Endothelial cell of umbilical vein (primary cell): ENCODE measurements at regions not wholly inside any gene's neighbourhood (a gene's known extent, or its start where the extent isn't known, plus 50 kb on each side); places are given as distances from the start of the nearest gene placed in this dataset.

Experiments
- BruUV-seq: library from RNA; stranded (reverse); fragments of 400-500 nt; replicated peaks from 2 replicates; lab custom pipeline; 2021; lab: Mats Ljungman, UMichigan
- CTCF ChIA-PET: fragments of 300-600, 350-600 bp; sonication (Branson Sonifier 250); formaldehyde crosslinking; loops from one replicate; lab custom pipeline; 2021; ENCODE audit warnings: antibody characterized with exemption, inconsistent platforms; lab: Charles Lee
- POLR2A ChIA-PET: fragments of 300-600, 350-600 bp; sonication (Branson Sonifier 250); formaldehyde crosslinking; loops from one replicate; lab custom pipeline; 2021; ENCODE audit warnings: antibody characterized with exemption, inconsistent platforms; lab: Charles Lee
- DNase-seq: peaks from one replicate; pipeline ENCODE4 v3.0.0-alpha.2; 2011; ENCODE audit warnings: low read depth, low spot score
- FAIRE-seq: peaks from 2 replicates; lab custom pipeline; 2011; peaks lifted over from hg19 to GRCh38; lab: Jason Lieb, UNC
- H2AFZ ChIP-seq: 2 replicates; pipeline ENCODE4 v1.6.0; 2012; ENCODE audit warnings: low read depth, low read length, control low read depth, inconsistent platforms
- H3K27ac ChIP-seq: 2 replicates; pipeline ENCODE4 v1.5.1; 2011; ENCODE audit warnings: low read depth, mild to moderate bottlenecking, control low read depth, low read length, moderate library complexity; ENCODE audit not compliant: insufficient read depth
- H3K27me3 ChIP-seq, 2 experiments: 2 replicates each; pipeline versions ENCODE4 v1.6.0 to v1.6.1; 2011; ENCODE audit warnings: low read length in 2 of 2, mixed read lengths in 1 of 2; ENCODE audit not compliant: control insufficient read depth in 2 of 2, insufficient read depth in 2 of 2
- H3K36me3 ChIP-seq, 2 experiments: 2 replicates in 1 of 2; 3 replicates in 1 of 2; pipeline ENCODE4 v1.5.1; 2011; ENCODE audit warnings: low read length in 2 of 2, mild to moderate bottlenecking in 1 of 2, moderate library complexity in 1 of 2; ENCODE audit not compliant: control insufficient read depth in 2 of 2, insufficient read depth in 2 of 2; ENCODE audit errors: extremely low read depth in 1 of 2
- H3K4me1 ChIP-seq: 3 replicates; pipeline ENCODE4 v1.5.1; 2011; ENCODE audit warnings: mild to moderate bottlenecking, low read length; ENCODE audit not compliant: control insufficient read depth, insufficient read depth; ENCODE audit errors: extremely low read depth
- H3K4me2 ChIP-seq: 2 replicates; pipeline ENCODE4 v1.6.1; 2011; ENCODE audit warnings: low read length, control low read depth, mixed read lengths; ENCODE audit not compliant: insufficient read depth
- H3K4me3 ChIP-seq, 3 experiments: fragments of 200-600 bp in 1 of 3; sonication (generic), shearing (Covaris generic) in 1 of 3; replicated peaks in 1 of 3; 2 replicates each; pipeline ENCODE4 v1.5.1; 2011 to 2016; ENCODE audit warnings: control low read depth in 3 of 3, low read length in 3 of 3, mild to moderate bottlenecking in 2 of 3, inconsistent platforms in 1 of 3, low read depth in 1 of 3, moderate library complexity in 1 of 3; ENCODE audit not compliant: insufficient read depth in 1 of 3
- H3K79me2 ChIP-seq: 2 replicates; pipeline ENCODE4 v1.6.0; 2012; ENCODE audit warnings: low read length, inconsistent platforms; ENCODE audit not compliant: control insufficient read depth, insufficient read depth
- H3K9ac ChIP-seq: replicated peaks from 2 replicates; pipeline ENCODE3; 2011; ENCODE audit warnings: low read length, control low read depth; ENCODE audit not compliant: insufficient read depth; ENCODE audit errors: extremely low read depth
- H3K9me1 ChIP-seq: replicated peaks from 3 replicates; pipeline ENCODE4 v1.6.0; 2011; ENCODE audit warnings: mild to moderate bottlenecking, low read length; ENCODE audit not compliant: control insufficient read depth, insufficient read depth; ENCODE audit errors: extremely low read depth
- H3K9me3 ChIP-seq: replicated peaks from 2 replicates; pipeline ENCODE4 v1.5.1; 2012; ENCODE audit warnings: low read length, inconsistent platforms; ENCODE audit not compliant: control insufficient read depth, insufficient read depth
- H4K20me1 ChIP-seq: replicated peaks from 2 replicates; pipeline ENCODE3; 2011; ENCODE audit warnings: mild to moderate bottlenecking, low read length; ENCODE audit not compliant: control insufficient read depth, insufficient read depth; ENCODE audit errors: extremely low read depth
- EZH2 ChIP-seq: IDR thresholded peaks from 2 replicates; pipeline ENCODE4 v1.6.1; 2012; ENCODE audit warnings: borderline replicate concordance, low read depth, mild to moderate bottlenecking, moderate library complexity, low read length, inconsistent platforms; ENCODE audit not compliant: severe bottlenecking
- FOS ChIP-seq: IDR thresholded peaks from 2 replicates; pipeline ENCODE4 v1.6.1; 2011; ENCODE audit warnings: mild to moderate bottlenecking, low read length, moderate library complexity, borderline replicate concordance; ENCODE audit not compliant: insufficient read depth
- GATA2 ChIP-seq: IDR thresholded peaks from 2 replicates; pipeline ENCODE4 v1.7.0; 2011; ENCODE audit warnings: low read depth, mild to moderate bottlenecking, moderate library complexity, mixed read lengths, low read length; ENCODE audit not compliant: insufficient read length, insufficient read depth
- JUN ChIP-seq: IDR thresholded peaks from 2 replicates; pipeline ENCODE4 v1.6.1; 2011; ENCODE audit warnings: borderline replicate concordance, low read depth; ENCODE audit not compliant: insufficient read length, insufficient read depth
- MYC ChIP-seq: IDR thresholded peaks from one replicate; pipeline ENCODE4 v1.6.1; 2011; ENCODE audit warnings: mild to moderate bottlenecking, low read depth, low read length
- POLR2A ChIP-seq: IDR thresholded peaks from 2 replicates; pipeline ENCODE4 v1.6.1; 2012; ENCODE audit warnings: low read depth, mild to moderate bottlenecking, control low read depth, low read length
- POLR2AphosphoS5 ChIP-seq: IDR thresholded peaks from 2 replicates; pipeline ENCODE4 v1.6.1; 2012; ENCODE audit warnings: low read depth, mild to moderate bottlenecking, control low read depth, low read length, moderate library complexity; ENCODE audit not compliant: insufficient read depth
- dilution Hi-C: fragments of 300-500 bp; cut with MboI; formaldehyde crosslinking; loops from one replicate; pipeline ENCODE4 v1.15.0; 2019; ENCODE audit warnings: low sequenced_read_pairs; ENCODE audit not compliant: extremely low pct_ligation_motif_present
- intact Hi-C: fragments of 100-400 bp; cut with micrococcal nuclease; formaldehyde crosslinking; loops from one replicate; pipeline ENCODE4 v1.10.0; 2022
- TF ChIP-seq, protein P1 (sequence below): IDR thresholded peaks from 2 replicates; pipeline ENCODE4 v1.6.1; 2011; ENCODE audit not compliant: insufficient read depth, insufficient read length
- TF ChIP-seq, protein P2 (sequence below), 2 donors: IDR thresholded peaks; 1 replicate in 1 of 2; 2 replicates in 1 of 2; pipeline ENCODE4 v1.5.1; 2011; ENCODE audit warnings: low read length in 2 of 2, mild to moderate bottlenecking in 2 of 2, moderate library complexity in 2 of 2, control low read depth in 1 of 2, inconsistent platforms in 1 of 2, low read depth in 1 of 2; ENCODE audit not compliant: insufficient read depth in 1 of 2; ENCODE audit errors: extremely low read depth in 1 of 2

DNA sequence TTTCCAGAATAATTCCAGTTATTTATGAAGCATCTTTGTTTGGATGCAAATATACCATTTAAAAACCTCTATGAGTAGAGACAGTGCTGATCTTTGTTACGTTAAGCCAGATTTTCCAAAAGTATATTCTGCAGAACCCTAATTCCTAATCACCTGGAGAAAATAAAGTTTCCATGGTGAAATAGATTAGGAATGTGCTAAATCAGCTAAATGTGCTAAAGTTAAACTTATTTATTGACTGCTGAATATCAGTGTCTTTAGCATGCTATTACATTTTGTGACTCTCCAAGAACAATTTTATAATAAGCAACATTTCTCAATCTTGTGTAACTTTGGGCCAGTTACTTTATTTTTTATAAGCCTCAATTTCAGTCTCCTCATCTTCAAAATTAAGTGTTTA is 196.3 kb upstream of the NFIA start:
- Histone ChIP-seq H3K36me3 (no peaks in the 10 kb centered on the region), H4K20me1 (no peaks in the 10 kb centered on the region), H3K4me3 (no peak overlapping the region), H2AFZ (no peak overlapping the region), H3K4me1 (no peaks in the 10 kb centered on the region), H3K27ac (no peak overlapping the region), H3K9me3 (no peaks in the 10 kb centered on the region), H3K79me2 (no peaks in the 10 kb centered on the region), H3K9ac (no peak overlapping the region), H3K27me3 (no peaks in the 10 kb centered on the region), H3K9me1 (no peaks in the 10 kb centered on the region), H3K4me2 (no peak overlapping the region)
- DNase-seq (no peak), FAIRE-seq (no peak)
- ChIA-PET CTCF (no interaction called here), POLR2A (no interaction called here)
- BruUV-seq, result no TSS peak
- TF ChIP-seq POLR2A, result no peak
- no peak for TF ChIP-seq MYC
- no peak for TF ChIP-seq FOS
- no peak for TF ChIP-seq GATA2
- no peak for TF ChIP-seq EZH2
- TF ChIP-seq JUN, result no peak
- no peak for TF ChIP-seq POLR2AphosphoS5
- TF ChIP-seq, protein P1, sequence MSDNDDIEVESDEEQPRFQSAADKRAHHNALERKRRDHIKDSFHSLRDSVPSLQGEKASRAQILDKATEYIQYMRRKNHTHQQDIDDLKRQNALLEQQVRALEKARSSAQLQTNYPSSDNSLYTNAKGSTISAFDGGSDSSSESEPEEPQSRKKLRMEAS, result no peak
- intact Hi-C loops (no loop called here), dilution Hi-C loops (no loop called here)

DNA sequence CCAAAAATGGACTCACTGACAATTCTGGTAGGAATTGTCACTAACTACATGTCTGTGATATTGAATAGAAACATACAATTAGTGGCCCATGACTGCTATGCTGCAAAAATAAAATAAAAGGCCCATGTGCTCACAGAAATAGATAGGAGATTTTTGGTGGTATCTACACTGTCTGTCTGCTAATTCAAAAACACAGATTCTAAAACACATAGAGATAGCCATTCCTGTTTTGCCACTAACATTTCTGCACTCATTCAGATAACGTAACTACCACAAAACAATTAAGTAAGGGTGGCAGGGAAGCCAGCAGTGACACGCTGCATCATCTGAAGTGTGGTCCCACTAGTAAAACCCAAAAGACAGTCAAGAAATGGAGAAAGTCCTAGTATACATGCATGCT is 202.2 kb upstream of the NFIA start:
- Histone ChIP-seq H3K9me3 (no peaks in the 10 kb centered on the region), H3K4me2 (no peak overlapping the region), H3K4me3 (no peak overlapping the region), H3K27ac (no peak overlapping the region), H3K36me3 (no peaks in the 10 kb centered on the region), H3K27me3 (no peaks in the 10 kb centered on the region), H2AFZ (no peak overlapping the region), H3K9ac (no peak overlapping the region), H3K79me2 (no peaks in the 10 kb centered on the region), H3K4me1 (peaks cover 4% of the 10 kb centered on the region), H4K20me1 (no peaks in the 10 kb centered on the region), H3K9me1 (no peaks in the 10 kb centered on the region)
- no TSS peak for BruUV-seq
- TF ChIP-seq POLR2AphosphoS5 (no peak), POLR2A (no peak), FOS (no peak), EZH2 (no peak), JUN (no peak), MYC (no peak), GATA2 (no peak)
- TF ChIP-seq, protein P2, sequence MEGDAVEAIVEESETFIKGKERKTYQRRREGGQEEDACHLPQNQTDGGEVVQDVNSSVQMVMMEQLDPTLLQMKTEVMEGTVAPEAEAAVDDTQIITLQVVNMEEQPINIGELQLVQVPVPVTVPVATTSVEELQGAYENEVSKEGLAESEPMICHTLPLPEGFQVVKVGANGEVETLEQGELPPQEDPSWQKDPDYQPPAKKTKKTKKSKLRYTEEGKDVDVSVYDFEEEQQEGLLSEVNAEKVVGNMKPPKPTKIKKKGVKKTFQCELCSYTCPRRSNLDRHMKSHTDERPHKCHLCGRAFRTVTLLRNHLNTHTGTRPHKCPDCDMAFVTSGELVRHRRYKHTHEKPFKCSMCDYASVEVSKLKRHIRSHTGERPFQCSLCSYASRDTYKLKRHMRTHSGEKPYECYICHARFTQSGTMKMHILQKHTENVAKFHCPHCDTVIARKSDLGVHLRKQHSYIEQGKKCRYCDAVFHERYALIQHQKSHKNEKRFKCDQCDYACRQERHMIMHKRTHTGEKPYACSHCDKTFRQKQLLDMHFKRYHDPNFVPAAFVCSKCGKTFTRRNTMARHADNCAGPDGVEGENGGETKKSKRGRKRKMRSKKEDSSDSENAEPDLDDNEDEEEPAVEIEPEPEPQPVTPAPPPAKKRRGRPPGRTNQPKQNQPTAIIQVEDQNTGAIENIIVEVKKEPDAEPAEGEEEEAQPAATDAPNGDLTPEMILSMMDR (IDR thresholded peaks at IDR 0.05; ENCODE audit: extremely low read depth in 1 of 2, insufficient read depth in 1 of 2, low read depth in 1 of 2, low read length in 2 of 2), result no peak
- TF ChIP-seq, protein P1, result no peak
- POLR2A ChIA-PET, result no interaction called here
- DNase-seq (no peak), FAIRE-seq (no peak)
- intact Hi-C loops (no loop called here), dilution Hi-C loops (no loop called here)
- CTCF ChIA-PET, result no interaction called here
